Hippocampal formation (tissue), 2 donors: ENCODE measurements at regions not wholly inside any gene's neighbourhood (a gene's known extent, or its start where the extent isn't known, plus 50 kb on each side); places are given as distances from the start of the nearest gene placed in this dataset.
A peak's percentile ranks its signal among the peaks of the same experiment; 100 is the strongest.
"Not testable (repeated sequence)": the region's sequence is repeated elsewhere in the genome, so short reads cannot be mapped to it uniquely, and the experiment has no call there.

Experiments
- DNase-seq, 2 donors: peaks; one replicate each; lab custom pipeline; 2025; lab: John Stamatoyannopoulos, UW

GRCh38 chr10:64416011-64416410 is 894.8 kb downstream of the REEP3 start:
- DNase-seq = no peak

GRCh38 chr10:64419461-64419860 is 898.3 kb downstream of the REEP3 start:
- DNase-seq = no peak

GRCh38 chr10:64426745-64427144 is 905.5 kb downstream of the REEP3 start:
- no peak for DNase-seq

GRCh38 chr10:64430690-64431323 is 909.6 kb downstream of the REEP3 start:
- DNase-seq = peak; percentile 19 to 33

GRCh38 chr10:64441872-64442271 is 920.7 kb downstream of the REEP3 start:
- not testable (repeated sequence) for DNase-seq

GRCh38 chr10:64444163-64444562 is 923.0 kb downstream of the REEP3 start:
- no peak for DNase-seq

GRCh38 chr10:64444564-64444963 is 923.4 kb downstream of the REEP3 start:
- no peak for DNase-seq

- DNase-seq = no peak
Measured at GRCh38 chr10:64449603-64450002, 928.4 kb downstream of the REEP3 start.

- no peak for DNase-seq
Measured at GRCh38 chr10:64450312-64450711, 929.1 kb downstream of the REEP3 start.

- no peak for DNase-seq
Measured at GRCh38 chr10:64454962-64455361, 933.8 kb downstream of the REEP3 start.

GRCh38 chr10:64458306-64458705 is 937.1 kb downstream of the REEP3 start:
- no peak for DNase-seq

GRCh38 chr10:64463406-64463805 is 942.2 kb downstream of the REEP3 start:
- DNase-seq = no peak

- DNase-seq = no peak
Measured at GRCh38 chr10:64465653-64466052, 944.5 kb downstream of the REEP3 start.

- DNase-seq = no peak
Measured at GRCh38 chr10:64468219-64468618, 947.0 kb downstream of the REEP3 start.

GRCh38 chr10:64476506-64476905 is 955.3 kb downstream of the REEP3 start:
- no peak for DNase-seq

GRCh38 chr10:64477791-64478190 is 956.6 kb downstream of the REEP3 start:
- DNase-seq = no peak

- DNase-seq = no peak
Measured at GRCh38 chr10:64484811-64485330, 963.7 kb downstream of the REEP3 start.

- no peak for DNase-seq
Measured at GRCh38 chr10:64486149-64486548, 964.9 kb downstream of the REEP3 start.

GRCh38 chr10:64486901-64487300 is 965.7 kb downstream of the REEP3 start:
- DNase-seq = no peak

- DNase-seq = no peak
Measured at GRCh38 chr10:64494901-64495300, 973.7 kb downstream of the REEP3 start.

GRCh38 chr10:64497306-64497705 is 976.1 kb downstream of the REEP3 start:
- no peak for DNase-seq

GRCh38 chr10:64501807-64502206 is 980.6 kb downstream of the REEP3 start:
- DNase-seq = no peak

GRCh38 chr10:64502936-64503335 is 981.7 kb downstream of the REEP3 start:
- no peak for DNase-seq

- DNase-seq = peak in 1 of 2 donors; percentile 62
Measured at GRCh38 chr10:64503429-64503828, 982.2 kb downstream of the REEP3 start.
